OCI-LY1 (cell line): ENCODE measurements at regions not wholly inside any gene's neighbourhood (a gene's known extent, or its start where the extent isn't known, plus 50 kb on each side); places are given as distances from the start of the nearest gene placed in this dataset.

ENCODE experiments used
- H2AFZ ChIP-seq: fragments of 200-600 bp; sonication (generic), shearing (Covaris generic); 2 replicates; pipeline ENCODE4 v1.6.0; 2014; ENCODE audit warnings: antibody characterized with exemption, mild to moderate bottlenecking, low read length
- H3F3A ChIP-seq: fragments of 200-600 bp; sonication (generic), shearing (Covaris generic); 2 replicates; pipeline ENCODE4 v1.6.0; 2014; ENCODE audit warnings: mild to moderate bottlenecking, antibody characterized with exemption, low read length, moderate library complexity; ENCODE audit not compliant: insufficient read depth
- H3K27ac ChIP-seq: fragments of 200-600 bp; sonication (generic); 2 replicates; pipeline ENCODE4 v1.5.1; 2014; ENCODE audit warnings: low read length, mixed run types, mild to moderate bottlenecking, low read depth; ENCODE audit not compliant: poor library complexity, severe bottlenecking
- H3K27me3 ChIP-seq: fragments of 200-600 bp; sonication (generic); 2 replicates; pipeline ENCODE4 v1.6.0; 2014; ENCODE audit warnings: antibody characterized with exemption, mild to moderate bottlenecking, low read length, moderate library complexity; ENCODE audit not compliant: insufficient read depth
- H3K36me3 ChIP-seq: fragments of 200-600 bp; sonication (generic); 2 replicates; pipeline ENCODE4 v1.6.1; 2014; ENCODE audit warnings: mild to moderate bottlenecking, antibody characterized with exemption, low read length, moderate library complexity, mixed read lengths; ENCODE audit not compliant: insufficient read depth
- H3K4me1 ChIP-seq: fragments of 200-600 bp; sonication (generic); 2 replicates; pipeline ENCODE4 v1.5.1; 2014; ENCODE audit warnings: mild to moderate bottlenecking, low read length, moderate library complexity; ENCODE audit not compliant: insufficient read depth, severe bottlenecking
- H3K4me2 ChIP-seq: fragments of 200-600 bp; sonication (generic), shearing (Covaris generic); 2 replicates; pipeline ENCODE4 v1.6.1; 2014; ENCODE audit warnings: low read length
- H3K4me3 ChIP-seq: fragments of 200-600 bp; sonication (generic); 2 replicates; pipeline ENCODE4 v1.5.1; 2014; ENCODE audit warnings: low read length, low read depth, mild to moderate bottlenecking, mixed read lengths; ENCODE audit not compliant: poor library complexity, severe bottlenecking
- H3K79me2 ChIP-seq: fragments of 200-600 bp; shearing (Covaris generic); 2 replicates; pipeline ENCODE4 v1.6.1; 2016; ENCODE audit warnings: mixed run types, low read length, mixed read lengths; ENCODE audit not compliant: insufficient read depth
- H3K9ac ChIP-seq: fragments of 200-600 bp; sonication (generic), shearing (Covaris generic); 2 replicates; pipeline ENCODE4 v1.6.1; 2014; ENCODE audit warnings: mild to moderate bottlenecking, low read length, mixed read lengths
- H3K9me2 ChIP-seq: fragments of 200-600 bp; sonication (generic), shearing (Covaris generic); 2 replicates; pipeline ENCODE4 v1.6.1; 2014; ENCODE audit warnings: low read depth, mild to moderate bottlenecking, low read length, mixed read lengths
- H3K9me3 ChIP-seq: fragments of 200-600 bp; shearing (Covaris generic); 2 replicates; pipeline ENCODE4 v1.6.1; 2014; ENCODE audit warnings: low read length, mixed read lengths
- H4K20me1 ChIP-seq: fragments of 200-600 bp; sonication (generic), shearing (Covaris generic); 2 replicates; pipeline ENCODE4 v1.6.0; 2016; ENCODE audit warnings: mild to moderate bottlenecking, low read length; ENCODE audit not compliant: insufficient read depth
- CTCF ChIP-seq: fragments of 200-600 bp; sonication (generic), shearing (Covaris generic); IDR thresholded peaks from 2 replicates; pipeline ENCODE4 v1.5.1; 2017; ENCODE audit warnings: mild to moderate bottlenecking, antibody characterized with exemption, low read length, moderate library complexity, mixed read lengths
- EZH2 ChIP-seq: fragments of 200-600 bp; sonication (generic), shearing (Covaris generic); IDR thresholded peaks from 2 replicates; pipeline ENCODE4 v1.8.0; 2017; ENCODE audit warnings: borderline replicate concordance, mixed run types, mild to moderate bottlenecking, antibody characterized with exemption, low read length, moderate library complexity, mixed read lengths

GRCh38 chr2:19207452-19207851 is 151.0 kb downstream of the OSR1 start:
- H3K4me1 ChIP-seq, result no peaks in the 10 kb centered on the region
- H3K9ac ChIP-seq, result no peak overlapping the region
- no peaks in the 10 kb centered on the region for H3F3A ChIP-seq
- H2AFZ ChIP-seq, result no peak overlapping the region
- no peak overlapping the region for H3K27ac ChIP-seq
- H3K79me2 ChIP-seq, result no peaks in the 10 kb centered on the region
- no peak overlapping the region for H3K4me2 ChIP-seq
- TF ChIP-seq EZH2, result no peak
- no peak for TF ChIP-seq CTCF
- no peak overlapping the region for H3K4me3 ChIP-seq
- no peaks in the 10 kb centered on the region for H3K9me3 ChIP-seq
- H3K36me3 ChIP-seq, result no peaks in the 10 kb centered on the region
- H3K27me3 ChIP-seq, result no peaks in the 10 kb centered on the region
- no peaks in the 10 kb centered on the region for H3K9me2 ChIP-seq
- H4K20me1 ChIP-seq, result no peaks in the 10 kb centered on the region

GRCh38 chr2:19205983-19206533 is 152.4 kb downstream of the OSR1 start:
- no peaks in the 10 kb centered on the region for H3K9me2 ChIP-seq
- H3K36me3 ChIP-seq, result no peaks in the 10 kb centered on the region
- no peak overlapping the region for H3K9ac ChIP-seq
- H2AFZ ChIP-seq, result no peak overlapping the region
- no peaks in the 10 kb centered on the region for H3K79me2 ChIP-seq
- TF ChIP-seq EZH2, result no peak
- no peak for TF ChIP-seq CTCF
- H3K27me3 ChIP-seq, result no peaks in the 10 kb centered on the region
- no peaks in the 10 kb centered on the region for H4K20me1 ChIP-seq
- no peaks in the 10 kb centered on the region for H3F3A ChIP-seq
- H3K27ac ChIP-seq, result no peak overlapping the region
- H3K4me1 ChIP-seq, result no peaks in the 10 kb centered on the region
- H3K4me3 ChIP-seq, result no peak overlapping the region
- no peaks in the 10 kb centered on the region for H3K9me3 ChIP-seq
- H3K4me2 ChIP-seq, result no peak overlapping the region

DNA sequence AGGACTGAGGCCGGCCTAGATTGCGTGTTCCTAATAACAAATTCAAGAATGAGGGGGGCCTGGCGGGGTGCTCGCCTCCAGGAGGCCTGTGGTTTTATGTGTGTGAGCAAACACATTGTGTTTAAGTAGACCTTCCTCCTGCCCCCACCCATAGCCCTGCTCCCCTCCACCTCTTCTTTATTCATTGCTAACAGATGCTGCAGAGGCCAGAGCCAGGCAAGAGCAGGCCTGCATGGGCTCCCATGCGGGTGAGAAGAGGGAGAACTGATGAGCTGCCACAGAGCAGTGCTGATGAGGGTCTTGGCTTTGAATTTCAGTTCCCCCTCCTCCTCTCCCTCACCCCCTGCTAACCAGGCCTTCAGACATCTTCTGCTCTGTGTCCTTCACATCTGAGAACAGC is 154.6 kb downstream of the OSR1 start:
- H3K79me2 ChIP-seq, result no peaks in the 10 kb centered on the region
- H3K4me3 ChIP-seq, result no peak overlapping the region
- no peaks in the 10 kb centered on the region for H3K36me3 ChIP-seq
- no peaks in the 10 kb centered on the region for H3K9me3 ChIP-seq
- no peak overlapping the region for H3K27ac ChIP-seq
- no peak overlapping the region for H2AFZ ChIP-seq
- H3K27me3 ChIP-seq, result no peaks in the 10 kb centered on the region
- H3K4me1 ChIP-seq, result no peaks in the 10 kb centered on the region
- H4K20me1 ChIP-seq, result no peaks in the 10 kb centered on the region
- no peaks in the 10 kb centered on the region for H3F3A ChIP-seq
- H3K9ac ChIP-seq, result no peak overlapping the region
- TF ChIP-seq CTCF (no peak), EZH2 (no peak)
- H3K9me2 ChIP-seq, result no peaks in the 10 kb centered on the region
- no peak overlapping the region for H3K4me2 ChIP-seq
